ENCODE measurements at regions not wholly inside any gene's neighbourhood (a gene's known extent, or its start where the extent isn't known, plus 50 kb on each side); places are given as distances from the start of the nearest gene placed in this dataset.
"Not testable (repeated sequence)": the region's sequence is repeated elsewhere in the genome, so short reads cannot be mapped to it uniquely, and the experiment has no call there.

DNA sequence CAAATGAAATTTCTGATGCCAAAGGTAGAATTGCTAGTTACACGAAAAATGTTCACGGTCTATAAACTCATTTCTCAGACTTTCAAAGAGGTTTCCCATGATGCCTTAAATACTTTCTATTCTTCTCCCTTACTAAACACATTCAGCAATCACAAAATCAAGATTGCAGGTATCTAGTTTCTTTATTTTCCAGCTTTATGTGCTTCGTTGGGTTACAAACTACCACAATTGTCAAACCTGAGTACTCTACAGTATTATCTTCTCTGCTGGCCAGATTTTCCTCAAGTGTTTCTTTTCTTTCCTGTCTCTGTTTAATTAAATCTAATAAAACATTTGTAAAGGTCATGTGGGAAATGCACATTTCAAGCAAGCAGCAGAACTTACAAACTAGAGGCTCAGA lies 201.8 kb upstream of the ZNF385D start:
- TF ChIP-seq CTCF (IDR thresholded peaks at IDR 0.05): no peak
- intact Hi-C loops (cut with DNase I, micrococcal nuclease): no loop called here
- Histone ChIP-seq H3K4me3 (no peak overlapping the region), H3K36me3 (ENCODE audit: low read depth) (no peaks in the 10 kb centered on the region), H3K9me3 (peaks cover 8% of the 10 kb centered on the region), H3K4me1 (ENCODE audit: low read depth) (no peaks in the 10 kb centered on the region)
- ATAC-seq: no peak
- DNase-seq: no peak

GRCh38 chr3:21954709-21955108 lies 203.7 kb upstream of the ZNF385D start:
- H3K36me3 ChIP-seq (ENCODE audit: low read depth): no peaks in the 10 kb centered on the region
- DNase-seq (no peak), ATAC-seq (no peak)
- peaks cover 8% of the 10 kb centered on the region for H3K9me3 ChIP-seq
- no peak overlapping the region for H3K4me3 ChIP-seq
- no peak for TF ChIP-seq CTCF (IDR thresholded peaks at IDR 0.05)
- intact Hi-C loops (cut with DNase I, micrococcal nuclease): no loop called here
- no peaks in the 10 kb centered on the region for H3K4me1 ChIP-seq (ENCODE audit: low read depth)

DNA sequence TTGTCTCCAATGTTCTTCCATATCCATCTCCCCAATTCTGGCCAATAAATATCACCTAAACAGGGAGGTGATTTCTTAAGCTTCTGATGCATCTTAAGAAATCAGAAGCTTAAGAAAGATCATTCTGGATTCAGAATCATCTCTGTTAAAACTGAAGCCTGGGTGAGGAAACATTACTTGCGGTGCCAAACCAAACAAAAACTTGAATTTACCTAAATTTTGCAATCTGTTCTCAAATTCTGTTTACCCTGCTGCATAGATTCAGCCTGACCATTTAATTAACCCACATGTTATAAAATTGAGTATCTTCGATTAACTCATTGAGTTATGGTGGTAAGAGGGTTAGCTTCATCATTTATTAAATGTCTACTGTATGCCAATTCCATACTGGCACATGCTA lies 204.4 kb upstream of the ZNF385D start:
- Histone ChIP-seq H3K9me3 (peaks cover 8% of the 10 kb centered on the region), H3K4me1 (ENCODE audit: low read depth) (no peaks in the 10 kb centered on the region), H3K4me3 (no peak overlapping the region), H3K36me3 (ENCODE audit: low read depth) (no peaks in the 10 kb centered on the region)
- intact Hi-C loops (cut with DNase I, micrococcal nuclease): no loop called here
- no peak for DNase-seq
- no peak for TF ChIP-seq CTCF (IDR thresholded peaks at IDR 0.05)
- no peak for ATAC-seq

DNA sequence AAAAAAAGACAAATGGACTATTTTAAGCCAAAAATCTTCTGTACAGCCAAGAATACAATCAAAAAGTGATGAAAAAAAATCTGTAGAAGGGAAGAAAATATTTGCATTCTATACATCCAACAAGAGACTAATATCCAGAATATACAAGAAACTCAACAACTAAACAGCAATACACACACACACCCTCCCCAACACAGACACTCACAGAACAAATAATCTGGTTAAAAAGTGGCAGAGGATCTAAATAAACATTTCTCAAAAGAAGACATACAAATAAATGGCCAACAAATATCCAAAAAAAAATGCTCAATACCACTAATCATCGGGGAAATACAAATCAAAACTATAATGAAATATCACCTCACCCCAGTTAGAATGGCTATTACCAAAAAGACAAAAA lies 209.0 kb upstream of the ZNF385D start:
- Histone ChIP-seq H3K4me1 (ENCODE audit: low read depth) (no peaks in the 10 kb centered on the region), H3K36me3 (ENCODE audit: low read depth) (no peaks in the 10 kb centered on the region), H3K4me3 (no peak overlapping the region), H3K9me3 (peaks cover 4% of the 10 kb centered on the region)
- no peak for TF ChIP-seq CTCF (IDR thresholded peaks at IDR 0.05)
- DNase-seq (no peak), ATAC-seq (no peak)
- intact Hi-C loops (cut with DNase I, micrococcal nuclease): no loop called here

- peaks cover 1% of the 10 kb centered on the region for H3K9me3 ChIP-seq
- no peaks in the 10 kb centered on the region for H3K36me3 ChIP-seq (ENCODE audit: low read depth)
- intact Hi-C loops (cut with DNase I, micrococcal nuclease): no loop called here
- no peak for ATAC-seq
- no peak overlapping the region for H3K4me3 ChIP-seq
- H3K4me1 ChIP-seq (ENCODE audit: low read depth): no peaks in the 10 kb centered on the region
- DNase-seq: no peak
- TF ChIP-seq CTCF (IDR thresholded peaks at IDR 0.05): no peak
Measured at GRCh38 chr3:21962456-21962855, 211.4 kb upstream of the ZNF385D start.

GRCh38 chr3:21966457-21966856 lies 215.4 kb upstream of the ZNF385D start:
- H3K9me3 ChIP-seq: peaks cover 15% of the 10 kb centered on the region
- DNase-seq; H3K4me3 ChIP-seq; intact Hi-C loops (cut with DNase I, micrococcal nuclease); H3K4me1 ChIP-seq (ENCODE audit: low read depth); H3K36me3 ChIP-seq (ENCODE audit: low read depth); ATAC-seq: not testable (repeated sequence)

Data from mucosa of descending colon (tissue), 3 donors.